SIG-M5 treated with dmso at 0.1 percent for 504 hours (cell line): ENCODE measurements at regions not wholly inside any gene's neighbourhood (a gene's known extent, or its start where the extent isn't known, plus 50 kb on each side); places are given as distances from the start of the nearest gene placed in this dataset.

Source experiments
- DNase-seq: peaks from one replicate; lab custom pipeline; 2025; ENCODE audit not compliant: unreplicated experiment; lab: John Stamatoyannopoulos, UW

- DNase-seq = peak; percentile 17
Measured at GRCh38 chr18:56545464-56545863, 92.9 kb downstream of the TXNL1 start.

DNA sequence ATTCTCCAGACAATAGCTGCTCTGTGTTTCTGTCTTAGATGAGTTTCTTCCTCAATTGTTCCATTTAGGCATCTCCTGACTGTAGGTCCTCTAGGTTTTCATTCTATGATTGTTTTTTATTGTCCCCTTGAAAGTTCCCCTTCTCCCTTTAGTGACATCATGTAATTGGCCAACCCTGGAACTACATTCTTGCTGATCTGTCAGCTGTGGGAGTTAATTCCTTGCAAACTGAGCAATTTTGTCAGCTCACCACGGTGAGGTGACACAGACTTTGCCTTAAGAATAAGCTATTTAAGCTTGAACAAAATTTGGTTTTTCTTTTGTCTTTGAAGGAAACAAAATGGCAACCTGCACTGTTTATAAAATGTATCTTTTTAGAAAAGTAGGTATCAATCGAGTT is 95.9 kb downstream of the TXNL1 start:
- no peak for DNase-seq

DNA sequence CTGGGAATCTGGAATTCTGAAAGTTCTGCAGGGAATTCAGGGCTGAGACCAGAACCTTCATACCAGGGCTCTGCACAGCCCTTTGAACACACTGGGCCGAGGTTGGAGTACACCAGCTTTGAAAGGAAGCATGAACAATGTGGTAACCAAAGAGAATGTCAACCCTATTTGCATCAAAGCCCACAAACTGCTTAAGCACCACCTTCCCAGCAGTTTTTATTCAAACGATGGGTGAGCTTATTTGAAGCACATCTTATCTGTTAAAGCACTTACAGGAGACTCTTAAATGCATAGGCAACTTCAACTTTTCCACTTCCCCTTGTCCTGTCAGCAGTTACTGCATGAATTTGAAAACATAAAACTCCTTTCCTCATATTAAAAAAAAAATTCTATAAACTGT is 96.6 kb downstream of the TXNL1 start:
- no peak for DNase-seq

- DNase-seq = no peak
Measured at GRCh38 chr18:56541340-56541739, 97.1 kb downstream of the TXNL1 start.

- no peak for DNase-seq
Measured at GRCh38 chr18:56538746-56539145, 99.6 kb downstream of the TXNL1 start.

- no peak for DNase-seq
Measured at GRCh38 chr18:56532176-56532840, 106.1 kb downstream of the TXNL1 start.

GRCh38 chr18:56522816-56523215 is 115.6 kb downstream of the TXNL1 start:
- DNase-seq = no peak

- no peak for DNase-seq
Measured at GRCh38 chr18:56521263-56521662, 117.1 kb downstream of the TXNL1 start.

DNA sequence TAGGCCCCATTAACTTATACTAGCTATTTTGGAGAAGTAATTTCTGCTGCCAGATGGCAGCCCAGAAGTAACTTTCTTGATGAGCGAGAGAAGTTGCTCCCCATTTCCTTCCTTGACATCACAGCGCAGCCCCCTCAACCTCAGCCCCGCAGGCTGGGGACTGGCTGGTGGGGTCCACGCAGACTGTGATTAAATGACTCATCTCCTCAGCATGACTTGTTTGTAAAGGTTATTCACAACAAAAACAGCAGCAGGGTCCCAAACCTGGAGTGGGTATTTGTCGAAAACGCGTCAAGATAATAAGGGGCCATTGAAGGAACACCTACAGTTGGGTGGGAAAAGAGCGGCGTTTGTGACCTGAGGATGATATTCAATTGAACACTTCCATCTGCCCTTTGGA is 120.6 kb downstream of the TXNL1 start:
- no peak for DNase-seq

DNA sequence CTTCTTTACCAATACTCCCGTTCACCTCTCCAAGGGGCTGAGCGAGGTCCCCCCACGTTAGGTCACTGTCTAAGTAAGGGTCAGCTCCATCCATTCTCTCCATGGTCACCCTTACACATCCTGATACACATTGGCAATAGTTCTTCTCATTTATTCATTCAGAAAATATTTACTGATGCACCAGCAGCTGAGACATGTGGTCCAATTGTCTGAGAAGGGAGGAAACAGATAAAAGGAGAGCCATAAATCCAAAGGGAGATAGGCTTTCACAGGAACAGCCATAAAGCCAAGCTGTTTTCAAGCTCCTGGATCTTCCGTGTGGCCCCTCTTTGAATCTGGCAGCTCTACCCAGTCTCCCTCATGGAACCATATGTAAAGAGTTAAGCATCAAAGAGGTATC is 121.2 kb downstream of the TXNL1 start:
- DNase-seq = no peak

- no peak for DNase-seq
Measured at GRCh38 chr18:56516789-56517188, 121.6 kb downstream of the TXNL1 start.

DNA sequence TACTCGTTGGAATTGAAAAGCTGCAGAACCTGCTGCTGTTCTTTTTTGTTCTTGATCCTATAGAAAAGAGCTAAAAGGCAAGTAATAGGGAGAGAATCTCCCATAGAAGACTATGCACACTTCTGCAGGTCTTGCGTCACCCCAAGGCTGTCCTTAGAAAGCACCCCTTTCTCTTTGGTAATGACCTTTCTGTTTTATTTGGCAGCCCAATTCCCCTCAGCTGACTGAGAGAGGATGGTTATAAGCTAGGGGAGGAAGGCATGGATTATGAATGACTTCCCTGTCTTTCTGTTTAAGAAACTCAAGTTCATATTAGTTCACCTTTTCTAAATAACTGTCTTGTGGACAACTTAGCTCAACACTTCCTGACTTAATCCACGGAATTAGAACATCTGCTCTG is 122.9 kb downstream of the TXNL1 start:
- DNase-seq = no peak

DNA sequence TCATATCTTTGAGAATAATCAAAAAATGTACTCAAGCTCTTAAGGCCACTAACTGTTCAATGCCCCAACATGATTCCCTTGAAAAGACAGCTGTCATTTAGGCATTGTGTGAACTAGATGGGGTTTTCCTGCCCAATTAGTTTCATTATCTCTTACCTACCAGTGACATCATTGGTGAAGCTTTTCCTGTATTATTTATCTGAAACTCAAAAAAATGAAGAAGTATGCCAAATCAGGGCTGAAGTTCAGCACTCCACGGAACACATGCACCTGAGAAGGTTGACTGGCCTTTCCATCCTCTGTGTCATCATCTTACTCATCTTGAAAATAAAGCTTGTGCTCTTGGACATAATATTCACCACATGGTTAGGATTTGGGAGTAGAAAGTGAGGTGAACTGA is 126.4 kb downstream of the TXNL1 start:
- no peak for DNase-seq

- no peak for DNase-seq
Measured at GRCh38 chr18:56510108-56510507, 128.3 kb downstream of the TXNL1 start.

GRCh38 chr18:56509656-56510055 is 128.7 kb downstream of the TXNL1 start:
- DNase-seq = no peak

DNA sequence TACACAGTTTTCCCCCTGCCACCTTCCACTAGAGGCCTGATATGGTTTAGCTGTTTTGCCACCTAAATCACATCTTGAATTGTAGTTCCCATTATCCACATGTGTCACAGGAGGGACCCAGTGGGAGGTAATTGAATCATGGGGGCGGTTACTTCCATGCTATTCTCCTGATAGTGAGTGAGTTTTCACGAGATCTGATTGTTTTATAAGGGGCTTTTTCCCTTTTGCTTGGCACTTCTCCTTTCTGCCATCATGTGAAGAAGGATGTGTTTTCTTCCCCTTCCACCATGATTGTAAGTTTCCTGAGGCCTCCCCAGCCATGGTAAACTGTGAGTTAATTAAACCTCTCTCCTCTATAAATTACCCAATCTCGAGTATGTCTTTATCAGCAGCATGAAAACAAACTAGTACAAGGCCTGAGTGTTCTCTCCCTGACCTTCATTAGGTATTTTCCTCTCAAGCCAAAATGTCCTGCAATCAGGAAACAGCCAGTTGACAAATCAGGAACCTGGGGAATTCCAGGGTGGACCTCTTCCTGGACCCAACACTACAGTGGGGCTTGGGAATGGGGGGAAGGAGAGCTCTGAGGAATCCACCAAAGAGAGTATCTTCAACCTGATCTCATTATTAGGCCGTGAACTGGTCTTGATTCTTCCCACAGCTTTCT is 129.9 kb downstream of the TXNL1 start:
- no peak for DNase-seq

DNA sequence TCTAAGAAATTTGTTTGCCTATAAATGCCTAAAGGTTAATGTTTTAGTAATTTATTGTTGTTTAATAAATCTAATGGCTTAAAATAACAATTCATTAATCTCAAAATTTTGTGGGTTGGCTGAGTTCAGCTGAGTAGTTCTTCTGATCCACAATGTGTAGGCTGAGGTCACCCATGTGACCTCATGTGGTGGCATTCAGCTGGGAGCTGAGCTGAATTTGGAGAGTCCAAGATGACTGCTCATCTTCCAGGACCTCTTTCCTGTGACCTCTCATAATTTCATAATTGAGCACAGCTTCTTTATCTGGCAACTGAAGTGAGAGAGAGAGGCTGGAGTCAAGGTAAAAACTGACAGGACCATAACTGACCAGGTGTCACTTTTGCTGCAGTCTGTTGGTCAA is 132.4 kb downstream of the TXNL1 start:
- DNase-seq = no peak

GRCh38 chr18:56505293-56505692 is 133.1 kb downstream of the TXNL1 start:
- DNase-seq = no peak

DNA sequence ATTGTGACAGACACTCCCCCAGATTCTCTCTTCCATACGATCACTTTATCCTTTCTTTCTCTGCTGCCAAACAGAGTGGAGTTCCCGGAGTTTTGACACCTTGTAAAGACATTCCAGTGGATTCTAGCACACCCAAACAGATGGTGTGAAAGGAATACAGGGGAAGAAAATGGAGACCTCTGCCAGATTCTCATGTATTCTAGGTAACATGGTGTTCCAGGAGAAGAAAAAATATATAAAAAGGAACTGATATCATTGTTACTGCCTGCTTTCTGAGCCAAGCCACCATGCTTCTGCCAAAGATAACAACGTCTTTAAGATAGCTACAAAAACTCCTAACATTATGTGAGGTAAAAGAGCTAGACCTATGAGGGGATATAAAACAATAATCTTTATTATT is 136.5 kb downstream of the TXNL1 start:
- DNase-seq = no peak

DNA sequence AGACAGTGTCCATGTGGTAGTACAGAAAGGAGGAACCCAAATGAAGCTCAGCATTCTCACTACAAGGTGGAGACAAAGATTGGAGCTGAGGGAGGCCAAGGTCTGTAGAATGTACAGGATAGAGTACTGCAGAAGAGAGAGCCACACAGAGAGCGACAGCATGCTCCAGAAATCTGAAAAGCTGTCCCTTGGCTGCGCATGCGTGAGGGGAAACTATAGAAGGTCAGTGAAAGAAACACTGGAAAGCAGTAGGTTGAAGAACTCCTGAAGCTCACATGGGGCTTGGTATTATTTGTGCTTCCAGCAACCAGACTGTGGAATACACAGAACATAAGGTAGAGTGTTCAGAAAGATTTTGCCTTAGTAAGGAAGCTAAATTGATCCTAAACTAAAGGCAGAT is 142.5 kb downstream of the TXNL1 start:
- DNase-seq = no peak

GRCh38 chr18:56493531-56493930 is 144.9 kb downstream of the TXNL1 start:
- DNase-seq = no peak

- peak; percentile 7 for DNase-seq
Measured at GRCh38 chr18:56492136-56492535, 146.3 kb downstream of the TXNL1 start.

DNA sequence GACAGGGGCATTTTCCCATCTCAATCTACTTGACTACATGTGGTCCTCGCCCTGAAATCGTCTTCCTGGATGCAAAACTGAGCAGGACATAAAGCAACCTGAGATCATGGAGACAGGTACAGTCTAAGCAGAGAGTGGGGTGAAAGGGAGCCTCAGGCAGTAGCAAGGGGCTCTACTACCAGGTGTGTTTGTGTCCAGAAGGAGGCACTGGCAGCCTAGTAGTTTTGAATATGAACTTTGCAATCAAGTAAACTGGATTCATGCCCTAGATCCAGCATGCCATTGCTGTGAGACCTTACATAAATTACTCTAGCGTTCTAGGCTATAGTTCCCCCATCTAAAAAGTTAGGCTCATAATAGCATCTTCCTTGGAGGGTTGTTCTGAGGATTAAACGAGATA is 147.4 kb downstream of the TXNL1 start:
- no peak for DNase-seq
